HG03095 (cell line): ENCODE measurements at regions not wholly inside any gene's neighbourhood (a gene's known extent, or its start where the extent isn't known, plus 50 kb on each side); places are given as distances from the start of the nearest gene placed in this dataset.
"Not testable (repeated sequence)": the region's sequence is repeated elsewhere in the genome, so short reads cannot be mapped to it uniquely, and the experiment has no call there.

ENCODE experiments used
- ATAC-seq: cut with Tn5 transposase; IDR thresholded peaks from one replicate; pipeline ENCODE4 v1.9.1; 2021; ENCODE audit warnings: moderate library complexity; ENCODE audit not compliant: unreplicated experiment

GRCh38 chr1:222077206-222077605 is 335.3 kb upstream of the DUSP10 start:
- no peak for ATAC-seq

DNA sequence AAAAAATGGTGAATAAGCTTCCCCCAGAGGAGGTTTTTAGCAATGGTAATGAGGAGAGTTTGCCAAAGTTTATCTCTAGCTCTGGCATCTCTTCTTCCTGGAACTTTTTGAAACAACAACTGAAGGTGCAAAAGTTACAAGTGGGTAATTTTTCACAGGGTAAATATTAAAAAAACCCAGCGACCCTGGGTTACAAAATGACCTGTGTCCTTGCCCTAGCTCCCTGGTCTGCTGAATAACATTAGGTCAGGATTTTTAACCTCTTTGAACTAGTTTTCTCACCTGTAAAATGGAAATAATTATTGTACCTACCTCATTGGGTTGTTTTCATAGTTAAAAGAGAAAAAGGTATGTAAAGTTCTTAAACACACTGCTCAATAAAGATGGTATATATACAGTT is 332.4 kb upstream of the DUSP10 start:
- ATAC-seq: no peak

- ATAC-seq: no peak
These were observed 331.6 kb upstream of the DUSP10 start for GRCh38 chr1:222073307-222073995.

GRCh38 chr1:222071387-222071786 is 329.5 kb upstream of the DUSP10 start:
- ATAC-seq: no peak

GRCh38 chr1:222068937-222069336 is 327.0 kb upstream of the DUSP10 start:
- ATAC-seq: no peak

DNA sequence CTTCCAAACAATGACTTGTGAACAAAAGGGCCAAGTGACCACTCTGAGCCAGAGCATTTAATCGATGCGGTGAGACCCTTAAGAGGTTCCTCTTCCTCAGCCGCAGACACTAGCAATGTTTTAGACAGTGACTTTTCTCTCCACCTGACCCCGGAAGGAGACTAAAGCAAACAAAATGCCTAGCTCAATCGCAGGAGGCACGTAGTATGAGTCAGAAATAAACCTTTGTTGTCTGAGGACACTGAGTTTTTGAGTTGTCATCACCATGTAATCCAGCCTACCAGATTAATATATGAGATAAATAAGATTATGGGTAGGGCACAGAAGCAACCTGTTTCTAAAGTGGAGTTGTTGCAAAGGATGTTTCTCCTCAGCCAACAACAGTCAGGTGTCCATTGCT is 326.2 kb upstream of the DUSP10 start:
- no peak for ATAC-seq

DNA sequence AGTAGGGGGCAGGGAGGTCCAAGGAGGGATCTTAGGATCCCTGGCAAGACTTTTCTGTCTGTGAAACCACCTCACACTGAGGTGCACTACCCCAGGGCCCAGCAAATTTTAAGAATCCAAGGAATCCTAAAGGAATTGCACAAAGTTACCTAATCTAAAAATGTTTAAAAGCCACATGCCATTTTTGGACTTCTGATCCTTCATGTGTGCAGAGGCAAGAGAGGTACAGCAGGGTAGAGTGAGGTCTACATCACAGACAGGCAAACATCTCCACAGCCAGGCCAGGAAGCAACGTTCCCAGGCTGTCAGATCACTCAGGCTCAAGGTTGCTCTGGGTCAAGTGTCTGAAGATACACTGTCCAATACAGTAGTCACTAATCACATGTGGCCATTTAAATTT is 324.6 kb upstream of the DUSP10 start:
- ATAC-seq: no peak

GRCh38 chr1:222065234-222065633 is 323.3 kb upstream of the DUSP10 start:
- no peak for ATAC-seq

- ATAC-seq: no peak
These were observed 322.7 kb upstream of the DUSP10 start for GRCh38 chr1:222064388-222065211.

DNA sequence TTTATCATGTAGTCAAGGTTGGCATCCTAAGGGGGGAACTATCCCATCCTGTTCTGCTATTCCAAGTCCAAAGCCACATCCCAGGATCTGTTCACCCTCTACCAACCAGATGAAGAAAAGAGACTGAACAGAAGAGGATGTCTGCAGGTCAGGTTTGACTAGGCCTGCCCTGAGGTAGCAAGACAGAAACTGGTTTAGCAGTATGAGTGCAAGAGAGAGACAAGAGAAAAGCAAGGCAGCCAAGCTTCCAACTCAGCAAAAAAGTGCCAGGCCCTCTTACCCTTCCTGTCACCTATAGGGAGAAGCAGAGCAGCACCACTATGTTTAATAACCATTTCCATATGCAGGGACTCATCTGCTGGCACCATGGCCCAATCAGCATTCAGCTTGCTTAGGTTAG is 320.8 kb upstream of the DUSP10 start:
- no peak for ATAC-seq

- no peak for ATAC-seq
These were observed 319.9 kb upstream of the DUSP10 start for GRCh38 chr1:222061711-222062359.

DNA sequence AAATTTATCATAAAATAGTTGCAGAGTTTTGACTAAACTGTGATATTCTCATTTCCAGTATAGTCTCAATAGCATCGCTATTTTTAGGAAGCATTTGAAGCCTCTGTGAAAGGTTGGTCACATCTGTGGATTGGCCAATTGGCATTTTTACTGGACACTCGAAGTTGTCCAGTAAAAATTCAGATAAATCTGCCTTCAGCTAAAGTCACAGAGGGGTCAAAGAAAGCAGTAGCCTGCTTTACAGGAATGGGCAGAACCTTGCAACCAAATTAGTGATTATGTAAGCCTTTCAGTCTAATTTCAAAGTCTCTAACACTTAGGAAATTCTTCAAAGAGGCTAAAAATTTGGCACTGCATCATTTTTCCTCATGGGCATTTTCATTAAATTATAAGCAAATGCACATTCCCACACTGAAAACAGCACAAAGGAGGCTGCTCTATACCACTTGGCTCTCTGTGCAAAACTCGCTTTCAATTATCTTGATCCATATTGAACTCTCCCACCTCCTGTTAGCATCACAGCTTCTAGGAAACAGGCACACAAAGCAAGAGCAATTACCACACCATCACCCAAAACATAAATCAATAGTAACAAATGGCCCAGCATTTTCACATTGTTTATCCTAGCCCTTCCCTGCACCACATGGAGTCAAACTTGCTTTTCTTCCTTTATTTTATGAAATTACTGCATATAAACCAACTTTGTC is 318.5 kb upstream of the DUSP10 start:
- ATAC-seq: no peak

DNA sequence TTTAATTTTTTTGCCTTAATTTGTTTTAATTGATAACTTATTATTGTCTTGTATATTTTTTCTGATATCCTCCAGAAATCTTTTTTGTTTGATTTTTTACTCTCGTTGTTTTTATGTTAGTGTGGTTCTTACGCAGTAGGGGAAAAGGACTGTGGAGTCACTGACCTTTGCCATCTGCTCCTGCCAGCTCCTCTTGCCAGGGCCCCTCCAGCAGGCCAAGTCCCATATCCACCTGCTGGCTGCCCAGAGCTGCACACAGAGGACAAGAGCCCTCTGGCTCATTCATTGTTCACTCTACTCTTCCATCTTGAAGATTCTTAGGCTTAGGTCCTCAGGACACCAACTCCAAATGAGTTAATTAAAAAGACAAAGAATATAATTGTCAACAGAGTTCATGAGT is 316.4 kb upstream of the DUSP10 start:
- no peak for ATAC-seq

DNA sequence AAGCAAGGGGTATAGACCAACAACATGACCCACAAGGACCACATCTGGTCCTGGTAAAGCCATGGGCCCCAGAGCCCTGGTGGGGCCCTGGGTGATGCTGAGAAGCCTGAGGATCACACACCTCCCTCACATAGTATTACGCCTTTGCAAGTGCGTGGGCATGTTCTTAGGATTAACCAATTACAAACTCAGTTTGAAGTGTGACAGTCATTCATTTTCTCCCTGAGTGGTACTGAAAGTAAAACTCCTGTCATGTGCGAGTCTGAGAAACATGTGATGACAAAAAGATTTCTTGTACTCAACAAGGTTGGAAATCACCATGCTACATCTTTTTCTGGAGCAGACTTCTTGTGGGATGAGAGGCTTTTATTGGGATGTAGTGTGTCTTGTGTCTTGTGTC is 315.3 kb upstream of the DUSP10 start:
- no peak for ATAC-seq

DNA sequence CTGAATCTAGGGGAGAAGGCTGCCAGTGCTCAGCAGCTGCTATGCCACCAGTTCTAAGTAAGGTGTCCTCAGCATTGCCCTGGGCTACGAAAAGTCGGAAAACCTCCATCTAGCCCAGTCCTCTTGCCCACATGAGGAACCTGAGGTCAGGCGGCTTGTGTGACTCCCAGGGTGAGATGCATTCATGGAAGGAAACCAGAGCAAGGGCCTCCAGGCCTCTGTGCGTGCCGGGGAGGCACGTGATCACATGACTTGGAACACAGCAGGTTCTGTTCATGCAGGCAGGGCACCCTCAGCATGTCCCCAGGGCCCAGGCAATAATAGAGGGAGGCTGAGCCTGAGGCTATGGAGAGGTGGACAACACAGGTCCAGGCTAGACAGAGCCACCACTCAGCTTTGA is 312.5 kb upstream of the DUSP10 start:
- no peak for ATAC-seq

- ATAC-seq: no peak
These were observed 312.0 kb upstream of the DUSP10 start for GRCh38 chr1:222053790-222054294.

- ATAC-seq: not testable (repeated sequence)
These were observed 309.4 kb upstream of the DUSP10 start for GRCh38 chr1:222051311-222051710.

DNA sequence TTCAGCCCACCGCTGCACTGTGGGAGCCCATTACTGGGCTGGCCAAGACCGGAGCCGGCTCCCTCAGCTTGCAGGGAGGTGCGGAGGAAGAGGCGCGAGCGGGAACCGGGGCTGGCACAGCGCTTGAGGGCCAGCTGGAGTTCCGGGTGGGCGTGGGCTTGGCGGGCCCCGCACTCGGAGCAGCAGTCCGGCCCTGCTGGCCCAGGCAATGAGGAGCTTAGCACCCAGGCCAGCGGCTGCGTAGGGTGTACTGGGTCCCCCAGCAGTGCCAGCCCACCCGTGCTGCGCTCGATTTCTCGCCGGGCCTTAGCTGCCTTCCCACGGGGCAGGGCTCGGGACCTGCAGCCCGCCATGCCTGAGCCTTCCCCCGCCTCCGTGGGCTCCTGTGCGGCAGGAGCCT is 307.8 kb upstream of the DUSP10 start:
- not testable (repeated sequence) for ATAC-seq

DNA sequence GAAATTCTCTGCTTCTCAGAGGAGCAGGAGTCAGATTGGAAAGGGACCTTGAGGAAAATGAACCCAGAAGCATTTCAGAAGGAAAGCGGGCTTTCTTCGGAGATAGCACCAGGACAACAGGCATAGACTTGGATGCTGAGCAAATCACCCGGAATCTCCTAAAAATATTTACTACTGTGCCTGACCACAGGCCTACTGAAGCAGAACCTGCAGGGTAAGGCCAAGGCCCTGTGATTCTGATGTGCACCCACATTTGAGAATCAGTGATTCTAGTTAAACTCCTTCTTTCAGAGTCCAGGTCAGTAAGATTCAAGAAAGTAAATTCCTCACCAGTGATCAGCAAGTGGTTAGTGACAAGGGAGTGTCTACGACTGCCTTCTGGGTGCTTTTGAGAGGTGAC is 307.3 kb upstream of the DUSP10 start:
- ATAC-seq: no peak

GRCh38 chr1:222048094-222048595 is 306.3 kb upstream of the DUSP10 start:
- ATAC-seq: peak; percentile 74

- no peak for ATAC-seq
These were observed 305.5 kb upstream of the DUSP10 start for GRCh38 chr1:222047366-222047765.
